ENCODE measurements at regions not wholly inside any gene's neighbourhood (a gene's known extent, or its start where the extent isn't known, plus 50 kb on each side); places are given as distances from the start of the nearest gene placed in this dataset.
"Not testable (repeated sequence)": the region's sequence is repeated elsewhere in the genome, so short reads cannot be mapped to it uniquely, and the experiment has no call there.

DNA sequence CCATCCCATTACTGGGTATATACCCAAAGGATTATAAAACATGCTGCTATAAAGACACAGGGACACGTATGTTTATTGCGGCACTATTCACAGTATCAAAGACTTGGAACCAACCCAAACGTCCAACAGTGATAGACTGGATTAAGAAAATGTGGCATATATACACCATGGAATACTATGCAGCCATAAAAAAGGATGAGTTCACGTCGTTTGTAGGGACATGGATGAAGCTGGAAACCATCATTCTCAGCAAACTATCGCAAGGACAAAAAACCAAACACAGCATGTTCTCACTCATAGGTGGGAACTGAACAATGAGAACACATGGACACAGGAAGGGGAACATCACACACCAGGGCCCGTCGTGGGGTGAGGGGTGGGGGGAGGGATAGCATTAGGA, 106.1 kb downstream of the CHD1L start:
- not testable (repeated sequence) for DNase-seq (ENCODE audit: low spot score)

- TF ChIP-seq, protein P1, sequence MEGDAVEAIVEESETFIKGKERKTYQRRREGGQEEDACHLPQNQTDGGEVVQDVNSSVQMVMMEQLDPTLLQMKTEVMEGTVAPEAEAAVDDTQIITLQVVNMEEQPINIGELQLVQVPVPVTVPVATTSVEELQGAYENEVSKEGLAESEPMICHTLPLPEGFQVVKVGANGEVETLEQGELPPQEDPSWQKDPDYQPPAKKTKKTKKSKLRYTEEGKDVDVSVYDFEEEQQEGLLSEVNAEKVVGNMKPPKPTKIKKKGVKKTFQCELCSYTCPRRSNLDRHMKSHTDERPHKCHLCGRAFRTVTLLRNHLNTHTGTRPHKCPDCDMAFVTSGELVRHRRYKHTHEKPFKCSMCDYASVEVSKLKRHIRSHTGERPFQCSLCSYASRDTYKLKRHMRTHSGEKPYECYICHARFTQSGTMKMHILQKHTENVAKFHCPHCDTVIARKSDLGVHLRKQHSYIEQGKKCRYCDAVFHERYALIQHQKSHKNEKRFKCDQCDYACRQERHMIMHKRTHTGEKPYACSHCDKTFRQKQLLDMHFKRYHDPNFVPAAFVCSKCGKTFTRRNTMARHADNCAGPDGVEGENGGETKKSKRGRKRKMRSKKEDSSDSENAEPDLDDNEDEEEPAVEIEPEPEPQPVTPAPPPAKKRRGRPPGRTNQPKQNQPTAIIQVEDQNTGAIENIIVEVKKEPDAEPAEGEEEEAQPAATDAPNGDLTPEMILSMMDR (IDR thresholded peaks at IDR 0.05; ENCODE audit: extremely low read depth, missing control alignments) = no peak
Observed at GRCh38 chr1:147349533-147349932, 107.0 kb downstream of the CHD1L start.

GRCh38 chr1:147351140-147351835, 108.8 kb downstream of the CHD1L start:
- DNase-seq (ENCODE audit: low spot score) = no peak
- TF ChIP-seq, protein P1 (IDR thresholded peaks at IDR 0.05; ENCODE audit: extremely low read depth, missing control alignments) = no peak

More at GRCh38 chr1:147349533-147349932, 107.0 kb downstream of the CHD1L start:
- no peak for DNase-seq (ENCODE audit: low spot score)

DNA sequence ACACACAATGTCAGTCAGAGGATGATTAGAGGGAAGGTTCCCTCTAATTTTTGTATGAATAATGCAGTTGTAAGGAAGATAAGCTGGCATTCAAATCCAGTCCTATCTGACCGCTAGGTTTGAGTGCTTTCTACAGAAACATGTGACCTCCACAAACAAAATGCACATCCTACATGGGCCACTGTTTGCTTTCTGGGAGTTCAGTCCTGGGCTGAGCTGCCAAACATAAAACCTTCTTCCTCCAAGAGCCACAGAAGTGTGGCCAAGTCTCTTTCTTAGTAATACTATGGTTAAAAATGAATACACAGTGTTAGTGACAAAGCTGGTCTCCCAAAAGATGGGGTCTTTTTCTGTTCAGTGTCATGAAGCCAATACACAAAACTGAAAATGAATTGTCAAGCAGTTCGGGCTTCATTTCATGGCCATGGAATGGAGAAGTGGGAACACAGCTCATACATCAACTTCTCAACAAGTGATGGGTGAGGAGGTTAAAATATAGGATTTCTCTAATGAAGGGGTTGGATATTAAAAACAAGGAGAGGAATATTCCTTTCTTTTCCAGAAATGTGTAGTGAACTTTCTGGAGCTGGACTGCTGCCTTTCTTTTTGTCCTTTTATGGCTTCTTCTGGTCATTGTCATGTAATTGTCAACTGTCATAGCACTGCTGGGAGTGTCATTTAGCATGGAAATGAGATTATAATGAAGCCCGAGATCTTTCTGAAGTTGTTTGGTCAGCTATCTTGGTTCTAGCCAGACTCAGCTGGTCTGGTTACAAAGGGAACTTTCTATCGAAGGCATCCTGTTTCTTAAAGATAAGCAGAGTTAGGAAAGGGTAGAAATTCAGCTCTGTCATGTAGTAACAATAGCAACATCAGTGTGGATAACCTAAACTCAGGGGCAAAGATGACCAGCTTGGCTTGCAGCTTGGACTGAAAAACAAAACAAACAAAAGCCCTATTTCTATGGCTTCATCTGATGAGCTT, 135.1 kb downstream of the CHD1L start:
- TF ChIP-seq, protein P1 (IDR thresholded peaks at IDR 0.05; ENCODE audit: extremely low read depth, missing control alignments) = no peak
- no peak for DNase-seq (ENCODE audit: low spot score)

DNA sequence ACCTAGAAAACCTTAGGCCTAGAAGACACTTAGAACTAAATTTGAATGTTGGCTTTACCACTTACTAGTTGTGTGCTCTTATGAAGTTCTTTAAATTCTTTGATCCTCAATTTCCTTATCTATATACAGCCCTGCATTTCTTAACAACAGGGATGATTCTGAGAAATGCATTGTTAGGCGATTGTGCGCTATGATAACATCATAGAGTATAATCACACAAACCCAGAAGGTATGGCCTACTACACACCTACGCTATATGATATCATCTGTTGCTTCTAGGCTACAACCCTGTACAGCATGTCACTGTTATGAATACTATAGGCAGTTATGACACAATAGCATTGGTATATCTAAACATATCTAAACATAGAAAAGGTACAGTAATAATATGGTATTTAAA, 137.4 kb downstream of the CHD1L start:
- TF ChIP-seq, protein P1 (IDR thresholded peaks at IDR 0.05; ENCODE audit: extremely low read depth, missing control alignments) = no peak
- DNase-seq (ENCODE audit: low spot score) = no peak

DNA sequence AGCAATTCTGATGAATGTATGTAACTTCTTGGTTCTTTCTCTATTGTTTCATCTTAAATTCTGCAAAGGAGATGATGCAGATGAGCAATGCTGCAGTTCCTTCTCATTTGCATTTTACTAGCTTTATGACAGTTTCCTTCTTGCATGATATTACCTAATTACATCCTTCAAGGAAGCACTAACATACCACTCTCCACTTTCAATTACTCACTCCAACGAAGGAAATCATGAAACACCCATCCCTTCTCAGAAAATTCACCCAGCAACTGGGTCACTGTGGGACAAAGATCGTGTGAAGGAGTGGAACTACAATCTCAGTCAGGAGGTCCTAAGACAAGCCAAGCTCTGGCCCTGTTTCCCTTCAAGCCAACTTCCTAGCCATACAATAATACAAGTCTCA, 142.3 kb downstream of the CHD1L start:
- no peak for DNase-seq (ENCODE audit: low spot score)
- TF ChIP-seq, protein P1 (IDR thresholded peaks at IDR 0.05; ENCODE audit: extremely low read depth, missing control alignments) = no peak

GRCh38 chr1:147388969-147389368, 146.5 kb downstream of the CHD1L start:
- TF ChIP-seq, protein P1 (IDR thresholded peaks at IDR 0.05; ENCODE audit: extremely low read depth, missing control alignments) = no peak
- DNase-seq (ENCODE audit: low spot score) = no peak

Measured in GM20000 (cell line).